H1 (cell line): ENCODE measurements at regions not wholly inside any gene's neighbourhood (a gene's known extent, or its start where the extent isn't known, plus 50 kb on each side); places are given as distances from the start of the nearest gene placed in this dataset.

Experiments
- CTCF ChIA-PET: fragments of 300-600 bp; sonication (Branson Sonifier 250); formaldehyde crosslinking; loops from one replicate; lab custom pipeline; 2021; ENCODE audit not compliant: partially characterized antibody; lab: Charles Lee
- POLR2A ChIA-PET: fragments of 300-600 bp; sonication (Branson Sonifier 250); formaldehyde crosslinking; loops from one replicate; lab custom pipeline; 2021; ENCODE audit warnings: inconsistent platforms; ENCODE audit not compliant: partially characterized antibody; lab: Charles Lee
- DNase-seq, 2 experiments: peaks; one replicate each; pipeline versions ENCODE4 v3.0.0 to v3.0.0-alpha.2; 2010 to 2022; ENCODE audit warnings: low spot score in 2 of 2, low read depth in 1 of 2, mixed read lengths in 1 of 2
- FAIRE-seq: peaks from 2 replicates; lab custom pipeline; 2011; peaks lifted over from hg19 to GRCh38; lab: Jason Lieb, UNC
- H2AFZ ChIP-seq: 2 replicates; pipeline ENCODE4 v1.8.1; 2012; ENCODE audit warnings: low read length, inconsistent platforms
- H2AK5ac ChIP-seq: 2 replicates; pipeline ENCODE4 v1.6.1; 2013; ENCODE audit warnings: low read depth, low read length
- H2BK120ac ChIP-seq: replicated peaks from 2 replicates; pipeline ENCODE3; 2013; ENCODE audit warnings: low read depth, low read length, inconsistent platforms
- H2BK12ac ChIP-seq: 2 replicates; pipeline ENCODE4 v1.6.1; 2013; ENCODE audit warnings: low read depth, low read length
- H2BK15ac ChIP-seq: 2 replicates; pipeline ENCODE4 v1.6.1; 2013; ENCODE audit warnings: low read length
- H2BK20ac ChIP-seq: 2 replicates; pipeline ENCODE4 v1.6.1; 2013; ENCODE audit warnings: low read length
- H2BK5ac ChIP-seq: 2 replicates; pipeline ENCODE4 v1.6.1; 2013; ENCODE audit warnings: low read depth, low read length
- H3K14ac ChIP-seq: 2 replicates; pipeline ENCODE4 v1.6.1; 2013; ENCODE audit warnings: inconsistent platforms; ENCODE audit not compliant: insufficient read length
- H3K18ac ChIP-seq: 2 replicates; pipeline ENCODE4 v1.6.1; 2013; ENCODE audit warnings: low read length; ENCODE audit errors: extremely low read depth
- H3K23ac ChIP-seq: 2 replicates; pipeline ENCODE4 v1.6.1; 2013; ENCODE audit warnings: inconsistent platforms; ENCODE audit not compliant: insufficient read length
- H3K23me2 ChIP-seq: 2 replicates; pipeline ENCODE4 v1.6.1; 2013; ENCODE audit warnings: low read depth, low read length
- H3K27ac ChIP-seq: 2 replicates; pipeline ENCODE4 v1.6.1; 2011; ENCODE audit warnings: low read depth, low read length, inconsistent platforms
- H3K27me3 ChIP-seq, 4 experiments: replicated peaks in 1 of 4; 1 replicate in 1 of 4; 2 replicates in 3 of 4; pipeline versions ENCODE4 v1.6.1 to v1.8.1; 2011 to 2013; ENCODE audit warnings: low read length in 3 of 4, mild to moderate bottlenecking in 3 of 4, inconsistent platforms in 2 of 4, mixed read lengths in 2 of 4, moderate library complexity in 1 of 4; ENCODE audit not compliant: control insufficient read depth in 3 of 4, insufficient read depth in 3 of 4; ENCODE audit errors: extremely low read depth in 1 of 4
- H3K36me3 ChIP-seq, 4 experiments: 2 replicates each; pipeline versions ENCODE4 v1.6.1 to v1.8.1; 2011 to 2013; ENCODE audit warnings: mild to moderate bottlenecking in 4 of 4, low read length in 3 of 4, moderate library complexity in 2 of 4, control low read depth in 1 of 4, inconsistent platforms in 1 of 4; ENCODE audit not compliant: insufficient read depth in 4 of 4, control insufficient read depth in 2 of 4
- H3K4ac ChIP-seq: replicated peaks from 2 replicates; pipeline ENCODE3; 2013; ENCODE audit warnings: low read length, low read depth, mixed read lengths, inconsistent platforms; ENCODE audit not compliant: insufficient read length
- H3K4me1 ChIP-seq, 4 experiments: replicated peaks in 1 of 4; 1 replicate in 1 of 4; 2 replicates in 3 of 4; pipeline versions ENCODE4 v1.6.1 to v1.8.1; 2011 to 2013; ENCODE audit warnings: low read length in 3 of 4, inconsistent platforms in 2 of 4, mixed read lengths in 1 of 4; ENCODE audit not compliant: insufficient read depth in 4 of 4, control insufficient read depth in 3 of 4
- H3K4me2 ChIP-seq, 2 experiments: 2 replicates each; pipeline versions ENCODE4 v1.6.1 to v1.8.1; 2011 to 2013; ENCODE audit warnings: low read depth in 2 of 2, low read length in 2 of 2, control low read depth in 1 of 2, inconsistent platforms in 1 of 2, mild to moderate bottlenecking in 1 of 2; ENCODE audit not compliant: insufficient read depth in 1 of 2
- H3K4me3 ChIP-seq, 4 experiments: fragments of 200-600, 300-600 bp in 1 of 4; sonication (generic), shearing (Covaris generic), sonication (Bioruptor Twin) in 1 of 4; 2 replicates each; pipeline versions ENCODE4 v1.5.1 to v1.8.1; 2011 to 2016; ENCODE audit warnings: low read length in 4 of 4, low read depth in 3 of 4, control low read depth in 2 of 4, inconsistent platforms in 2 of 4, mild to moderate bottlenecking in 2 of 4, mixed read lengths in 1 of 4, moderate library complexity in 1 of 4; ENCODE audit not compliant: insufficient read depth in 2 of 4; ENCODE audit errors: extremely low read depth in 1 of 4
- H3K56ac ChIP-seq: replicated peaks from 2 replicates; pipeline ENCODE3; 2013; ENCODE audit warnings: low read depth, mild to moderate bottlenecking, mixed read lengths, low read length, inconsistent platforms; ENCODE audit not compliant: insufficient read length
- H3K79me1 ChIP-seq: 2 replicates; pipeline ENCODE4 v1.6.1; 2013; ENCODE audit warnings: low read depth, low read length, control low read depth
- H3K79me2 ChIP-seq, 2 experiments: 2 replicates each; pipeline versions ENCODE4 v1.6.1 to v1.8.1; 2012 to 2013; ENCODE audit warnings: low read length in 2 of 2, mild to moderate bottlenecking in 2 of 2, inconsistent platforms in 1 of 2; ENCODE audit not compliant: insufficient read depth in 2 of 2, control insufficient read depth in 1 of 2
- H3K9ac ChIP-seq, 4 experiments: replicated peaks in 1 of 4; 1 replicate in 1 of 4; 2 replicates in 3 of 4; pipeline versions ENCODE4 v1.6.1 to v1.8.1; 2011 to 2013; ENCODE audit warnings: low read depth in 3 of 4, low read length in 3 of 4, control low read depth in 2 of 4, mild to moderate bottlenecking in 2 of 4, moderate library complexity in 2 of 4, inconsistent platforms in 1 of 4; ENCODE audit errors: extremely low read depth in 1 of 4
- H3K9me3 ChIP-seq, 2 experiments: 2 replicates each; pipeline versions ENCODE4 v1.6.1 to v1.8.1; 2012 to 2013; ENCODE audit warnings: mild to moderate bottlenecking in 2 of 2, moderate library complexity in 2 of 2, control low read depth in 1 of 2, inconsistent platforms in 1 of 2, low read depth in 1 of 2, low read length in 1 of 2, mixed read lengths in 1 of 2; ENCODE audit not compliant: insufficient read depth in 2 of 2
- H4K20me1 ChIP-seq, 2 experiments: replicated peaks in 1 of 2; 2 replicates each; pipeline versions ENCODE3 to v1.8.1; 2011 to 2013; ENCODE audit warnings: inconsistent platforms in 2 of 2, low read length in 2 of 2, mild to moderate bottlenecking in 1 of 2; ENCODE audit not compliant: insufficient read depth in 2 of 2, control insufficient read depth in 1 of 2
- H4K5ac ChIP-seq: 2 replicates; pipeline ENCODE4 v1.6.1; 2013; ENCODE audit warnings: low read length, low read depth, mixed read lengths, inconsistent platforms; ENCODE audit not compliant: insufficient read length
- H4K8ac ChIP-seq: 2 replicates; pipeline ENCODE4 v1.8.0; 2013; ENCODE audit warnings: mild to moderate bottlenecking, moderate library complexity, low read length, inconsistent platforms; ENCODE audit not compliant: insufficient read depth; ENCODE audit errors: extremely low read depth
- H4K91ac ChIP-seq: replicated peaks from 2 replicates; pipeline ENCODE3; 2013; ENCODE audit warnings: low read length, mixed read lengths, inconsistent platforms; ENCODE audit not compliant: insufficient read length
- ATF3 ChIP-seq: IDR thresholded peaks from 2 replicates; pipeline ENCODE4 v1.6.1; 2011; ENCODE audit warnings: low read depth, mild to moderate bottlenecking, low read length; ENCODE audit not compliant: insufficient read depth
- E2F6 ChIP-seq: IDR thresholded peaks from 2 replicates; pipeline ENCODE4 v1.6.1; 2012; ENCODE audit warnings: inconsistent platforms
- KDM1A ChIP-seq: fragments of 200-600, 300-600 bp; sonication (generic); IDR thresholded peaks from 2 replicates; pipeline ENCODE4 v1.7.1; 2016; ENCODE audit warnings: mild to moderate bottlenecking, low read length, borderline replicate concordance
- MAFK ChIP-seq: IDR thresholded peaks from 2 replicates; pipeline ENCODE4 v1.6.1; 2012; ENCODE audit warnings: low read depth, mild to moderate bottlenecking, improper control_type of control experiment, low read length
- RAD21 ChIP-seq, 2 experiments: IDR thresholded peaks in 1 of 2; conservative IDR thresholded peaks in 1 of 2; 2 replicates each; pipeline ENCODE4 v1.6.1; 2011; ENCODE audit warnings: low read depth in 2 of 2, low read length in 2 of 2, improper control_type of control experiment in 1 of 2, inconsistent platforms in 1 of 2, mild to moderate bottlenecking in 1 of 2, moderate library complexity in 1 of 2
- RNF2 ChIP-seq: fragments of 200-900, 300-1000 bp; sonication (generic); IDR thresholded peaks from 2 replicates; pipeline ENCODE4 v1.7.1; 2016; ENCODE audit warnings: borderline replicate concordance, low read depth, mild to moderate bottlenecking, antibody characterized with exemption, low read length; ENCODE audit not compliant: poor library complexity, severe bottlenecking; ENCODE audit errors: missing control alignments
- SIN3A ChIP-seq, 2 experiments: IDR thresholded peaks in 1 of 2; conservative IDR thresholded peaks in 1 of 2; 2 replicates each; pipeline ENCODE4 v1.6.1; 2011 to 2012; ENCODE audit warnings: low read length in 2 of 2, improper control_type of control experiment in 1 of 2, low read depth in 1 of 2, mild to moderate bottlenecking in 1 of 2
- SP1 ChIP-seq: IDR thresholded peaks from 2 replicates; pipeline ENCODE4 v1.6.1; 2011; ENCODE audit warnings: low read depth, low read length
- TAF7 ChIP-seq: optimal IDR thresholded peaks from 2 replicates; pipeline ENCODE3; 2011; ENCODE audit warnings: low read depth, mild to moderate bottlenecking, inconsistent platforms, low read length, moderate library complexity, borderline replicate concordance
- USF2 ChIP-seq: IDR thresholded peaks from 2 replicates; pipeline ENCODE4 v1.6.1; 2011; ENCODE audit warnings: low read length, improper control_type of control experiment
- YY1 ChIP-seq: IDR thresholded peaks from 2 replicates; pipeline ENCODE4 v1.6.1; 2011; ENCODE audit warnings: low read depth, mild to moderate bottlenecking, low read length
- WGBS, 2 experiments: shearing (Covaris generic) in 1 of 2; methylation state at CpG; one replicate each; pipeline versions ENCODE4 v1.1.6 to v1.1.7; 2013 to 2015; ENCODE audit warnings: low lambda C conversion rate in 2 of 2, mixed read lengths in 2 of 2, inconsistent platforms in 1 of 2, low coverage in 1 of 2, missing lambda C conversion rate in 1 of 2; ENCODE audit not compliant: insufficient replicate concordance in 2 of 2, insufficient coverage in 1 of 2, insufficient read length in 1 of 2; ENCODE audit errors: extremely low coverage in 1 of 2, missing lambda C conversion rate in 1 of 2; 5-methylcytosine and 5-hydroxymethylcytosine counted together

- no peak overlapping the region for H3K18ac ChIP-seq
- no peak overlapping the region for H2BK12ac ChIP-seq
- H3K4me2 ChIP-seq, result no peak overlapping the region
- H2AFZ ChIP-seq, result no peak overlapping the region
- H3K27me3 ChIP-seq, result no peaks in the 10 kb centered on the region
- no peak overlapping the region for H3K23ac ChIP-seq
- no peaks in the 10 kb centered on the region for H3K9me3 ChIP-seq
- no peak overlapping the region for H2AK5ac ChIP-seq
- WGBS, 2 experiments, result 88% methylated on average over 2 of the region's 2 CpGs; no CpG with 5 or more reads in 1 of the 2 experiments
- no peak overlapping the region for H2BK15ac ChIP-seq
- H3K4ac ChIP-seq, result no peak overlapping the region
- no peaks in the 10 kb centered on the region for H3K79me2 ChIP-seq
- H3K23me2 ChIP-seq, result no peaks in the 10 kb centered on the region
- H3K4me3 ChIP-seq, result no peak overlapping the region
- FAIRE-seq, result no peak
- no peak overlapping the region for H2BK20ac ChIP-seq
- no peak overlapping the region for H2BK5ac ChIP-seq
- ChIA-PET POLR2A (no interaction called here), CTCF (no interaction called here)
- no peak overlapping the region for H4K8ac ChIP-seq
- H3K4me1 ChIP-seq, result no peaks in the 10 kb centered on the region
- DNase-seq, result no peak
- H3K27ac ChIP-seq, result no peak overlapping the region
- no peak overlapping the region for H3K9ac ChIP-seq
- no peak overlapping the region for H4K91ac ChIP-seq
- no peak overlapping the region for H2BK120ac ChIP-seq
- no peak overlapping the region for H3K14ac ChIP-seq
- no peak overlapping the region for H4K5ac ChIP-seq
- no peaks in the 10 kb centered on the region for H4K20me1 ChIP-seq
- no peaks in the 10 kb centered on the region for H3K79me1 ChIP-seq
- no peaks in the 10 kb centered on the region for H3K36me3 ChIP-seq
- H3K56ac ChIP-seq, result no peak overlapping the region
- TF ChIP-seq ATF3 (no peak), RAD21 (IDR thresholded peaks at IDR 0.05 in 1 of 2, conservative IDR thresholded peaks at IDR 0.05 in 1 of 2; ENCODE audit: low read depth in 2 of 2, low read length in 2 of 2) (no peak), YY1 (no peak), E2F6 (no peak), KDM1A (no peak), TAF7 (no peak), USF2 (no peak), MAFK (no peak), SP1 (no peak), RNF2 (no peak), SIN3A (conservative IDR thresholded peaks at IDR 0.05 in 1 of 2, IDR thresholded peaks at IDR 0.05 in 1 of 2; ENCODE audit: low read depth in 1 of 2, low read length in 2 of 2) (no peak)
Observed at GRCh38 chr7:15845461-15845860, 159.0 kb upstream of the MEOX2 start.
